Coronary artery (tissue), 2 donors: ENCODE measurements at regions not wholly inside any gene's neighbourhood (a gene's known extent, or its start where the extent isn't known, plus 50 kb on each side); places are given as distances from the start of the nearest gene placed in this dataset.

ENCODE experiments used
- DNase-seq: peaks from one replicate; pipeline ENCODE4 v3.0.0-alpha.2; 2017; ENCODE audit warnings: low spot score
- H3K27ac ChIP-seq, 2 donors: fragments of 200-600 bp; sonication (generic); one replicate each; pipeline ENCODE4 v1.5.1; 2016 to 2019
- H3K4me3 ChIP-seq: fragments of 200-600 bp; sonication (generic); 2 replicates; pipeline ENCODE4 v1.5.1; 2016; ENCODE audit warnings: mild to moderate bottlenecking, moderate library complexity
- CTCF ChIP-seq: fragments of 200-600 bp; sonication (generic); IDR thresholded peaks from one replicate; pipeline ENCODE4 v1.5.1; 2019; ENCODE audit warnings: antibody characterized with exemption

- TF ChIP-seq CTCF: no peak
- Histone ChIP-seq H3K4me3 (no peak overlapping the region), H3K27ac (no peak overlapping the region)
- no peak for DNase-seq
Measured at GRCh38 chr5:24737163-24737562, 92.4 kb upstream of the CDH10 start.

- Histone ChIP-seq H3K4me3 (no peak overlapping the region), H3K27ac (no peak overlapping the region)
- no peak for TF ChIP-seq CTCF
- no peak for DNase-seq
Measured at GRCh38 chr5:24735284-24735683, 90.5 kb upstream of the CDH10 start.

GRCh38 chr5:24732184-24732583 lies 87.4 kb upstream of the CDH10 start:
- no peak for TF ChIP-seq CTCF
- no peak for DNase-seq
- H3K4me3 ChIP-seq: no peak overlapping the region
- H3K27ac ChIP-seq: no peak overlapping the region

GRCh38 chr5:24720743-24721142 lies 76.0 kb upstream of the CDH10 start:
- DNase-seq: no peak
- Histone ChIP-seq H3K27ac (no peak overlapping the region), H3K4me3 (no peak overlapping the region)
- TF ChIP-seq CTCF: no peak

- no peak for TF ChIP-seq CTCF
Measured at GRCh38 chr5:24714746-24715145, 70.0 kb upstream of the CDH10 start.

GRCh38 chr5:24712947-24713346 lies 68.2 kb upstream of the CDH10 start:
- no peak overlapping the region for H3K4me3 ChIP-seq
- no peak for TF ChIP-seq CTCF
- H3K27ac ChIP-seq: no peak overlapping the region
- no peak for DNase-seq

More at GRCh38 chr5:24714746-24715145, 70.0 kb upstream of the CDH10 start:
- Histone ChIP-seq H3K4me3 (no peak overlapping the region), H3K27ac (no peak overlapping the region)
- DNase-seq: no peak

- DNase-seq: no peak
- Histone ChIP-seq H3K4me3 (no peak overlapping the region), H3K27ac (no peak overlapping the region)
- no peak for TF ChIP-seq CTCF
Measured at GRCh38 chr5:24712047-24712446, 67.3 kb upstream of the CDH10 start.
